Inflammatory macrophage (primary cell): ENCODE measurements at regions not wholly inside any gene's neighbourhood (a gene's known extent, or its start where the extent isn't known, plus 50 kb on each side); places are given as distances from the start of the nearest gene placed in this dataset.
"Not testable (repeated sequence)": the region's sequence is repeated elsewhere in the genome, so short reads cannot be mapped to it uniquely, and the experiment has no call there.

ENCODE experiments used
- DNase-seq, 2 donors: peaks; one replicate each; pipeline ENCODE4 v3.0.0-alpha.2; 2020 to 2022

GRCh38 chr18:34482204-34482603 lies 227.9 kb upstream of the DTNA start:
- DNase-seq = no peak

GRCh38 chr18:34483198-34483597 lies 226.9 kb upstream of the DTNA start:
- no peak for DNase-seq

- DNase-seq = no peak
These were observed 218.4 kb upstream of the DTNA start for GRCh38 chr18:34491719-34492118.

- DNase-seq = no peak
These were observed 217.4 kb upstream of the DTNA start for GRCh38 chr18:34492652-34493051.

- peak; percentile 60 to 80 for DNase-seq
These were observed 217.0 kb upstream of the DTNA start for GRCh38 chr18:34493099-34493544.

GRCh38 chr18:34493566-34494358 lies 216.3 kb upstream of the DTNA start:
- DNase-seq = peak; percentile 9 to 52

GRCh38 chr18:34494359-34494696 lies 215.8 kb upstream of the DTNA start:
- DNase-seq = no peak

- peak; percentile 60 to 65 for DNase-seq
These were observed 214.6 kb upstream of the DTNA start for GRCh38 chr18:34495506-34495905.

- no peak for DNase-seq
These were observed 208.5 kb upstream of the DTNA start for GRCh38 chr18:34501553-34501952.

- DNase-seq = no peak
These were observed 203.9 kb upstream of the DTNA start for GRCh38 chr18:34506198-34506597.

- no peak for DNase-seq
These were observed 200.9 kb upstream of the DTNA start for GRCh38 chr18:34509163-34509562.

- DNase-seq = no peak
These were observed 200.1 kb upstream of the DTNA start for GRCh38 chr18:34509879-34510586.

GRCh38 chr18:34510926-34511325 lies 199.2 kb upstream of the DTNA start:
- no peak for DNase-seq

GRCh38 chr18:34511435-34511834 lies 198.7 kb upstream of the DTNA start:
- no peak for DNase-seq

- no peak for DNase-seq
These were observed 198.2 kb upstream of the DTNA start for GRCh38 chr18:34511879-34512278.

- no peak for DNase-seq
These were observed 195.9 kb upstream of the DTNA start for GRCh38 chr18:34514238-34514637.

- DNase-seq = no peak
These were observed 195.1 kb upstream of the DTNA start for GRCh38 chr18:34514957-34515356.

- not testable (repeated sequence) for DNase-seq
These were observed 193.7 kb upstream of the DTNA start for GRCh38 chr18:34516355-34516754.

- not testable (repeated sequence) for DNase-seq
These were observed 193.1 kb upstream of the DTNA start for GRCh38 chr18:34516996-34517395.

GRCh38 chr18:34521040-34521439 lies 189.1 kb upstream of the DTNA start:
- DNase-seq = no peak

- no peak for DNase-seq
These were observed 187.5 kb upstream of the DTNA start for GRCh38 chr18:34522603-34523002.

GRCh38 chr18:34525244-34525643 lies 184.9 kb upstream of the DTNA start:
- no peak for DNase-seq

GRCh38 chr18:34528177-34528576 lies 181.9 kb upstream of the DTNA start:
- DNase-seq = no peak
